ENCODE measurements at regions not wholly inside any gene's neighbourhood (a gene's known extent, or its start where the extent isn't known, plus 50 kb on each side); places are given as distances from the start of the nearest gene placed in this dataset.
"Not testable (repeated sequence)": the region's sequence is repeated elsewhere in the genome, so short reads cannot be mapped to it uniquely, and the experiment has no call there.

DNA sequence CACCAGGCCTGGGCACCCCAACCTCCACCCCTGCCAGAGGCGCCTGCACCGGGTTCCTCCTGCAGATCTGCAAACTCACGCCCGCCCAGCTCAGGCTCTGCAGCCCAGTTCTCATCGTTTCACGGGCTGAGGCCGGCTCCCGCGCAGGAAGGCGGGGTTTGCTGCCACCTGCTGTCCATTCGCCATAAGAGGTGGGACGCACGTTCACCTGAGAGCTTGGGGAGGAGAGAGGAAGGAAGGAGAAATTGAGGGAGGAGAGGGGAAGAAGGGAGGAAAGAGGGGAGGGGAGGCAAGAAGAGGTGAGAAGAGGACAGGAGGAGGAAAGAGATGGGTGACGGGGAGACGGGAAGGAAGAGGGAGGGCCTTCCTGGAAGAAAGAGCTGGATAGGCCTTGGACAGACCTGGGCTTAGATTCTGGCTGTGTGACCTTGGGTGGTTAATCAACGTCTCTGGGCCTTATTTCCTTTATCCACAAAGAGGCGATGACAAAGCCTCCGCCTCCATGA, 114.5 kb downstream of the ADRA2C start:
- DNase-seq (ENCODE audit: low read depth) = peak; percentile 43

DNA sequence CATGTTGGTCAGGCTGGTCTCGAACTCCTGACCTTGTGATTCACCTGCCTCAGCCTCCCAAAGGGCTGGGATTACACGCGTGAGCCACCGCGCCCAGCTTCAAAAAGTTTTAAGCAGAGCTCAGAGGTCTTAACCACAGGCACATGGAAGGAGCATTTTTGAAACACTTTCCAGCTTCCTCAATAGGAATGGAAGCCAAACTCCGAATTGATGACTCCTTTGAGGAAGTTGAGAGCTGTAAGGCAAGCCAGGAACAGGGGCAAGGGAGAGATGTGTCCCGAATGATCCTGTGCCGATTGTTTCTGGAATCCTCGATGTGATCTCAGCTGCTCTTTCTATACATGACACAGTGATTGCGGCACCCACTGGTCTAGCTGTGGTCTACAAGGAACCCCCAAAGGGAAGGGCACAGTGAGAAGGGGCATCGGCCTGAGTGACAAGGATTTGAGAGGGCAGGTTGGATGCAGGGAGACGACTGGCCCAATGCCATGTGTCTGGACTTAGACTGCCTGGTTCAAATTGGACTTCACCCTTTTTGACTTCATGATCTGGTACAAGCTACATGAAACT, 116.2 kb downstream of the ADRA2C start:
- DNase-seq (ENCODE audit: low read depth) = not testable (repeated sequence)

GRCh38 chr4:3884261-3884660, 118.1 kb downstream of the ADRA2C start:
- DNase-seq (ENCODE audit: low read depth) = not testable (repeated sequence)

DNA sequence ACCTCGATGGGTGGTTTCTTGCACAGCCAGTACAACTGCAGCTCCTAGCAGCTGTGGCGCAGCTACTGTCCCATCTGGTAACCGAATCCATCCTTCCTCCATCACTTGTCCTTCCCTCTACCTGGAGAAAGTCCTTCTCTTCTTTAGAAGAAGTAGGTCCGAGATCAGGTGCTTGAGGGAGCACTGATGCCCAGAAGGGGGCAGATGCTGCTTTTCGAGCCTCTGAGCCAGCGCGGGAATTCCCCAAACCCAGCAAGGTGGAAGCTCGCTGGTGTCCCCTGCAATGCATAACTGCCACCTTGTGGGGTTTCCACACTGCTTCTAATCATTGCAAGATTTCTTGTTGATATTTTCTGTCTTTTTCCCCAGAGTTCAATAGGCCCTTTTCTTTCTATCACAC, 127.4 kb downstream of the ADRA2C start:
- DNase-seq (ENCODE audit: low read depth) = not testable (repeated sequence)

DNA sequence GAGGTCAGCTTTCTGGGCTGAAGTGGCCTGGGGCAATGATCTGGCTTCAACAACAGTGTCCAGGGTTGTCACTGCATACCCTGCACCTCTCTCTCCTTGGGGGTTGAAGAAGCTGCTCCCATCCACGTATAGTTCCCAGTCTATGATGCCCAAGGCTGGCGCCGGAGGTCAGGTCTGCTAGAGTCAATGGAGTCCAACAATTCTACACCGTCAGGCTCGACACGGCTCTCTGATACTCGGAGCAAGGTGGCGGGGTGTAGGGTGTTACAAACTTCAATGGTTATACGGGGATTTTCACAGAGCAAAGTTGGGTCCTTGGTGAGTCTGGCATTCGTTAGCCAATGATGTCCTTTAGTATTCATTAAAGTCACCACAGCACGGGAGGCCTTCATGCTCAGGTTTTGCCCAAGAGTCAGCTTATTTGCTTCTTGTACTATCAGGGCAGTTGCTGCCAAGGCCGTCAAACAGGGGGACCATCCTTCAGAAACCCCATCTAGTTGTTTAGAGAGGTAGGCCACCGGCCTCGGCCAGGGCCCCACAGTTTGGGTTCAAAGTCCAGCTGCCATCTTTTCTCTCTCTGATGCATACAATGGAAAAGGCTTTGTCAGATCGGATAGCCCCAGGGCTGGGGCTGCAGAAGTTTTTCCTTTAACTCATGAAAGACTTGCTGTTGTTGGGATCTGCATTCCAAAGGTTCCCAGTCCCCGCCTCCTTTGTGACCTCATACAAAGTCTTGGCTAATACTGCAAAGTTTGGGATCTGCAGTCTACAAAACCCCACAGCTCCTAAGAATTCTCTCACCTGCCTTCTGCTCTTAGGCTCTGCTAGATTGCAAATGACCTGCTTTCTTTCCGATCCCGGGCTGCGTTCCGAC, 128.1 kb downstream of the ADRA2C start:
- DNase-seq (ENCODE audit: low read depth) = not testable (repeated sequence)

DNA sequence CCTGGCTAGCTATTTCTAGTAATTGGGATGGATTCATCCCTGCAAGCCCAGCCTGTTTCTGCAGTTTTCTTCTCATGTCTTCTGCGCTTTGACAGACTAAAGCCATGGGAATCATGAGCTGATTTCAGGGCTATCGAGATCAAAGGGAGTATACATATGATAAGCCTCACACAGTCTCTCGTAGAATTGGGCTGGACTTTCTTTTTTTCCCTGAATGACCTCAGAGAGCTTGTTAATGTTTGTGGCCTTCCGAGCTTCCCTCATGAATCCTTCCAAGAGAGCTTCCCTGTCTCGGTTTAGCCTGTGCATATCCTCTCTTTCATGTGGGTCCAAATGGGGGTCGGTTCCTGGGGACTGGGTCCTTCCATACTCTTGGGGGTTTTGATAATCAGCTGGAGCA, 130.3 kb downstream of the ADRA2C start:
- DNase-seq (ENCODE audit: low read depth) = no peak

DNA sequence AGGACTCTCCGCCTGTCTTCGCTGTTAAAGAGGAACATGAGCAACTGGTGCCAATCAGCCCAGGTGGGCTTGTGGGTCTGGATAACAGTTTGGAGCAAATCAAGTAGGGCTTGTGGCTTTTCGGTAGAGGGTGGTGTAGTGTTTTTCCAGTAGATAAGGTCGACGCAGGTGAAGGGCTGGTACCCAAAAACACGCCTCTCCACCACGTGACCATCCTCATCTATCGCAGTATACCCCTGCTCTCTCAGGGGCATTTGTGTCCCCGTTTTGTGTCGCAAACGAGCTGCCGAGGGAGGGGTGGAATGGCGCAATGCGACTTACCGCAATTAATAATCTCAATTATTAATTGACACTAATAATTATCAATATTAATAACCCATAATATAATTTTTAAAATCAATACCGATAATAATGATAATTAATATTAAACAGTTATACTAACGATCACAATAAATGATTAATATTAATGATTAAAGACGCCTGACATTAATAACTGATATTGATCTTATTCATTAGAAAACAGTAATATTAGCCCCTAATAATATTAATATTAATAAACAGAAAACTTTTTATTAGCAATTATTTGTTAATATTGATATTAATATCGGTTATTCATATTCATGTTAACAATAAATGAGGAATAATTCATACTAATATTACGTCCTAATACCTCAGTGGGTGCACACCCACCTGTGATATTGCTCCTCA, 130.8 kb downstream of the ADRA2C start:
- DNase-seq (ENCODE audit: low read depth) = not testable (repeated sequence)

DNA sequence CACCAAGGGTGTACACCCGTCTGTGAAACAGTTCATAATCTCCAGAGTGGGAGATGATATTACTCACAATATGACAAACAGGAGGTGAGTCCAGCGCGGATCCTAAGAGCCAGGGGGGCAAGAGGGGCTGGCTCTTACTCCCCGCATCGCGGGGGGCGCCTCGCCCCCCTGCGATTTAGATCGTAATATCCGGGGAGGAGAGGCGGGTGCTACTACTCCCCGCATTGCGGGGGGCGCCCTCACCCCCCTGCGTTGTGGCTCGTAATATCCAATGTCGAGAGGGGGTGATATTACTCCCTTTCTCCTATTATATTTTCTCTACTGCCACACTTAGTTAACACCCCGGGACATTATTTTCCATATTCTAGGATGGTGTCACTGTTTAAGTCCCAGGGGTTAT, 131.9 kb downstream of the ADRA2C start:
- no peak for DNase-seq (ENCODE audit: low read depth)

DNA sequence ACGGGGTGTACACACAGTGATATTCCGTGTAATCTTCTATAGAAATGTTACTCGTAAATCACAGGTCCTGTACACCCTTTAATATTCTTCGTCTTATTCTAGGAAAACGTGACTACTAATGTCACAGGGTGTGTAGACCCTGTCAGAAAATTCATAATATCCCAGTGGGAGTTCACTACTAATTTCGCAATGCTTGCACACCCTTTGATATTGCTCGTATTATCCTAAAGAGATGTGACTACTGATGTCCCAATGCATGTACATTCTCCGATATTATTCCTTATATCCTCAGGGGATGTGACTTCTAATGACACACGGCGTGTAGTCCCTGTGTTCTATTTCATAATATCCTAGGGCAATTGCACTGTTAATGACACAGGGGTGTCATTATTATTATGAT, 132.7 kb downstream of the ADRA2C start:
- DNase-seq (ENCODE audit: low read depth) = not testable (repeated sequence)

- DNase-seq (ENCODE audit: low read depth) = not testable (repeated sequence)
Measured at GRCh38 chr4:3904264-3904955, 138.2 kb downstream of the ADRA2C start.

GRCh38 chr4:3909616-3910015, 143.4 kb downstream of the ADRA2C start:
- DNase-seq (ENCODE audit: low read depth) = not testable (repeated sequence)

DNA sequence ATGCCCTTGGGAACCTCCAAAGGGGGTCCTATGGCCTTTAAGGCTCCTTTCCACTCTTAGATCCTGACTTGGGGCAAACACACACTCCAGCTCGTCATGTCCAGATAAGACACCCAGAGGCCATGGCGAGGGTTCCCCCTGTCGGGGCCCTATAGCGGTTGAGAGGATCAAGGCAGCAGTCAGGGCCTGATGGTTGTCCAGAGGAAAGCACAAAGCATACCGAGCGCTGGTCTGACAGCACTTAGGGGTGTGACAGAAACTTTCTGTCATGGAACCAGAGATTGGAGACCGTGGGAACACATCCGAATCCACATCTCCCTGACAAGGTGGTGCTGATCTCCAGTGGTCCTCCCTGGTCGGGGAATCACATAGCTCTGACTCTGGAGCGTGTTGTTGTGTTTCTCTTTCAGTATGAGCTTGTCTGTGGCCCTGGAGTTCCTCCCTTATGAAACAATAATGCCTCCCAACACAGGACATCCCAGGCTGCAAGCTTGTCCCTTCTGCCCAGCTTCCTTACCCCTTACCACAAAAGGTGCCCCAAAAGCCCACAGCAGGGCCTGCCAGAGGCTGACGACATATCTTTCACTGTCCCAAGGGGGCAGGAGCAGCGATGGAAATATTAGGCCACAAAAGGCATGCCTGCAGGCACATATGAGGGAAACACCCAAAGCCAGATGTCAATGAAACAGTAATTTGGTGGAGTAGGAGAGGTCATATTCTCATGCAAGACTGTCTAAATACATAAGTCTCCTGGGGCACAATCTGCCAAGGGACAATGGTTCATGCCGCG, 144.2 kb downstream of the ADRA2C start:
- not testable (repeated sequence) for DNase-seq (ENCODE audit: low read depth)

DNA sequence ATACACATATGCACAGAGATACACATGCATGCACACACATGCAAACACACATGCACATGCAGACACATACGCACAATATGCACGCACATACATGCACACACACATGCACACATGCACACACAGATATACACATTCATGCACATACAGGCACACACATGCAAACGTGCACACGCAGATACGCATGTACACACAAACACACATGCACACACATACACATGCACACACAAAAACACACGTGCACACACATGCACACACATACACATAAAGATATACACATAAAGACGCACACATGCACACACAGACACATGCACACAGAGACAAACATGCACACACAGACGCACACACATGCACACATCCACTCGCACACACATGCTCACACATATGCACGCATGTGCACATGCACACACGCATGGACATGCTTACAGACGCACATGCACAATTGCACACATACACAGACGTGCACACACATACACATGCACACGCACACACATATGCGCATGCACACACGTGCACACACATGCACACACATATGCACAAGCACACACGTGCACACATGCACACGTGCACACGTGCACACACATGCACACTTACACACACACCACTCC, 145.2 kb downstream of the ADRA2C start:
- no peak for DNase-seq (ENCODE audit: low read depth)

GRCh38 chr4:3914511-3914910, 148.3 kb downstream of the ADRA2C start:
- DNase-seq (ENCODE audit: low read depth) = not testable (repeated sequence)

GRCh38 chr4:3919509-3919908, 153.3 kb downstream of the ADRA2C start:
- DNase-seq (ENCODE audit: low read depth) = not testable (repeated sequence)

- DNase-seq (ENCODE audit: low read depth) = not testable (repeated sequence)
Measured at GRCh38 chr4:3921902-3922301, 155.7 kb downstream of the ADRA2C start.

GRCh38 chr4:3925841-3926240, 159.7 kb downstream of the ADRA2C start:
- not testable (repeated sequence) for DNase-seq (ENCODE audit: low read depth)

GRCh38 chr4:3926271-3926670, 160.1 kb downstream of the ADRA2C start:
- not testable (repeated sequence) for DNase-seq (ENCODE audit: low read depth)

DNA sequence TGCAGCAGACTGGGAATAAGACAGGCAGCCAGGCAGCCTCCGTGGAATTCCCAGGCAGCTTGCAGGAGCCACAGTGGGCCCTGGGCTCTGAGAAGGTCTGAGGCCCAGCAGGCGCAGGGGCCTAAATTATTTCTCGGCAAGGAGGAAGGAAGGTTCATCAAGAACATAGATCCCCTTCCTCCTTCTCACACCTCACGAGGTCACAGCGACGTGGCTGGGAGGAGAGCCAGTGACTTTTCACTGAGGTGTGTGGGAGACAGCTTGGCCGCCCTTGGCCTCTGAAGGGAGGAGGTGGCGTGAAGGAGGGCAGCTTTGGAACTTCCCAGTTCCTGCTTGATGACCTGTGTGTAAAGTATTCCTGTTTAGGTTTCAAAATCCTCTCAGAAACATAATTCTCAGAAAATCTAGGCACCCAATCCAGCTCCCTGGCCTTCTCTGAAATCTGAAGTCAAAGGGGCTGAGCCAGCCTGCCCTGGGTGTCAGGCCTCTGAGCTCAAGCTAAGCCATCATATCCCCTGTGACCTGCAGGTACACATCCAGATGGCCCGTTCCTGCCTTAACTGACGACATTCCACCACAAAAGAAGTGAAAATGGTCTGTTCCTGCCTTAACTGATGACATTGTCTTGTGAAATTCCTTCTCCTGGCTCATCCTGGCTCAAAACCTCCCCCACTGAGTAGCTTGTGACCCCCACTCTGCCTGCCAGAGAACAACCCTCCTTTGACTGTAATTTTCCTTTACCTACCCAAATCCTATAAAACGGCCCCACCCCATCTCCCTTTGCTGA, 161.0 kb downstream of the ADRA2C start:
- not testable (repeated sequence) for DNase-seq (ENCODE audit: low read depth)

DNA sequence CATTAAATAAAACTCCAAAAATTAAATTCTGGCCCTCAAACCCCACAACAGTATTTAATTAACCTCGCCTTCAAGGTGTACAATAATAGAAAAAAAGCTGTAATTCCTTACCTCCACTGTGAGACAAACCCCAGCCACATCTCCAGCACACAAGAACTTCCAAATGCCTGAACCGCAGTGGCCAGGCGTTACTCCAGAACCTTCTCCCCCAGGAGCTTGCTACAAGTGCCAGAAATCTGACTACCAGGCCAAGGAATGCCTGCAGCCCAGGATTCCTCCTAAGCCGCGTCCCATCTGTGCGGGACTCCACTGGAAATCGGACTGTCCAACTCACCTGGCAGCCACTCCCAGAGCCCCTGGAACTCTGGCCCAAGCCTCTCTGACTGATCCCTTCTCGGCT, 163.2 kb downstream of the ADRA2C start:
- DNase-seq (ENCODE audit: low read depth) = not testable (repeated sequence)

Data from stimulated activated CD8-positive, alpha-beta memory T cell treated with anti-CD3 and anti-CD28 coated beads, Interleukin-7, amount 100 ng/mL, for 24 hours (primary cell).